ENCODE measurements at regions not wholly inside any gene's neighbourhood (a gene's known extent, or its start where the extent isn't known, plus 50 kb on each side); places are given as distances from the start of the nearest gene placed in this dataset.
"Not testable (repeated sequence)": the region's sequence is repeated elsewhere in the genome, so short reads cannot be mapped to it uniquely, and the experiment has no call there.

- FAIRE-seq: no peak
Measured at GRCh38 chr2:3034856-3035255, 342.8 kb downstream of the EIPR1 start.

- FAIRE-seq: no peak
Measured at GRCh38 chr2:3034396-3034795, 343.2 kb downstream of the EIPR1 start.

DNA sequence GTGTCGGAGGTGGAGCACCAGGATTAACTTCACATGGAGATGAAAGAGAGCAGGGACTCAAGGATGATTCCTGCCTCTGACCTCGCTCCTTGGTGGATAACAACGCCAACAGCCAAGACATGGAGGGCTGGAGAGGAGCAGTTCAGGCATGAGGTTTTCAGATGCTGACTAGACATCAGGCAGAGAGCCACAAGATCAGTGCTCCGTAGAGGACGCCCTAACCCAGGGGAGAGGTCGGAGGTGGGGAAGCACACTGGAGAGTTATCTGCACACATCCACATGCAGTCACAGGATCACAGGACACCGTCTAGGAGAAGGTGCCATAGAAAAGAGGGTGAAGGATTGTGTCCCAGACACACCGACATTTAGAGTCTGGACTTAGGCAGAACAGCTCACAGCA lies 344.3 kb downstream of the EIPR1 start:
- no peak for FAIRE-seq

DNA sequence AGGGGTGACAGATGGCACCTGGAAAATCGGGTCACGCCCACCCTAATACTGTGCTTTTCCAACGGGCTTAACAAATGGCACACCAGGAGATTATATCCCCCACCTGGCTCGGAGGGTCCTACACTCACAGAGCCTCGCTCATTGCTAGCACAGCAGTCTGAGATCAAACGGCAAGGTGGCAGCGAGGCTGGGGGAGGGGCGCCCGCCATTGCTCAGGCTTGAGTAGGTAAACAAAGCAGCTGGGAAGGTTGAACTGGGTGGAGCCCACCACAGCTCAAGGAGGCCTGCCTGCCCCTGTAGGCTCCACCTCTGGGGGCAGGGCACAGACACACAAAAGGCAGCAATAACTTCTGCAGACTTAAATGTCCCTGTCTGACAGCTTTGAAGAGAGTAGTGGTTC lies 346.8 kb downstream of the EIPR1 start:
- FAIRE-seq: not testable (repeated sequence)

- FAIRE-seq: no peak
Measured at GRCh38 chr2:3025984-3026383, 351.6 kb downstream of the EIPR1 start.

DNA sequence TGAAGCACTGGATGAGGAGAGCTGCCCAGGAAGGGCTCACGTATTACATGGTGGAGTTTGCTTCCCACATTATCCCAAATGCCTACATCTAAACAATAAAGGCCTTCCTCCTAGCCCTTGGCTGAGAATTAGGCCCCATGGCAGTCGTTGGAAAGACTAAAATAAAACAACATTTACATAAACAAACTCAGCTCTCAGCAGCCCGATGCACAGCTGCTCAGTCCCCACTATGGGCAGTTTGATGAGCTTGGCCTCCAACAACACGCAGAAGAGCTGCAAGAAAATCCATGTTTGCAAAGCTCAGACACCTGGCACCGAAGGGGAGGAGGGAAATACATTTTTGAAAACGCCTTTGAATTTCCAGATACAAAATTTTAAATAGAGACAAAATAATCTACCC lies 352.4 kb downstream of the EIPR1 start:
- FAIRE-seq: no peak

DNA sequence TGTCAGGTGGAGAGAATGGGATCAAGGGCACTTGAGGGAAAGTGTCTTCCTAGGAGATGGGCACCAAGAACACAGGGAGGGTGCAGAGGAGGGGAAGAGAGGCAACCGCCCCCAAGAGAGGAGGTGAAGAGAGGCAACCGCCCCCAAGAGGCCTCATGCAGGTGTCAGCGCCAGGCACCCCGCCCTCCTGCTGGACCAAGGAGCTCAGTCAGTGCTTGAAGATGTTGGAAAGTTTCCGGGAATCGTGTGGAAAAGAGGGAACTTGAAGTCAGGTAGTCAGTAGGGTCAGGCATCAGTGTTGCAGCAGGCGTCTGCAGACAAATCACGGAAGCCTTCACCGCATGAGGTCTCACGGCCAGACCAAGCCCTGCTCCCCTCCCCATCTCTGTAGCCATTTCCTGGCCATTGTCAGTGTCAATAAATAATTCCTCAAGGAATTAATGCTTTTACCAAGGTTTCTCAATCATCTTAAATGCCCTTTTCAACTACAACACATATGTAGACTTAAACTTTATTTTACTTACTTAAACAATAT lies 353.1 kb downstream of the EIPR1 start:
- no peak for FAIRE-seq

- FAIRE-seq: no peak
Measured at GRCh38 chr2:3023531-3023930, 354.1 kb downstream of the EIPR1 start.

- FAIRE-seq: no peak
Measured at GRCh38 chr2:3022841-3023372, 354.7 kb downstream of the EIPR1 start.

DNA sequence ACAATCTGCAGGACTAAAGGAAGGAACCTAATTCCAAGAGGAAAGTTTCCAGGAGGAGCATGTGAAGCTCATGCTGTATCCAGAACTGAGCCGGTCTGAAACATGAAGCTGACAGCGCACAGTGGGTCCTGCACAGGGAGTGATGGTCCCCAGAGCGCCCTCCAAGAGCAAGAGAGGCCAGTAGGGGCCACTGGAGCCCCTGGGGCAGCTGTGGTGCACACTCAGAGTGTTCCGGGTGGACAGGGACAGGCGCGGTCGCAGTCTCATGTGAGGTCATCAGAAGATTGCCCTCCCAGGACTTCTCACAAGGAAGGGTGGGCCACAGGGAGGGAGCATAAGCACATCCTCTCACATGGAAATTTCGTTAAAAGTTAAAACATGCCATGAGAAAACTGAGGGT lies 355.9 kb downstream of the EIPR1 start:
- no peak for FAIRE-seq

DNA sequence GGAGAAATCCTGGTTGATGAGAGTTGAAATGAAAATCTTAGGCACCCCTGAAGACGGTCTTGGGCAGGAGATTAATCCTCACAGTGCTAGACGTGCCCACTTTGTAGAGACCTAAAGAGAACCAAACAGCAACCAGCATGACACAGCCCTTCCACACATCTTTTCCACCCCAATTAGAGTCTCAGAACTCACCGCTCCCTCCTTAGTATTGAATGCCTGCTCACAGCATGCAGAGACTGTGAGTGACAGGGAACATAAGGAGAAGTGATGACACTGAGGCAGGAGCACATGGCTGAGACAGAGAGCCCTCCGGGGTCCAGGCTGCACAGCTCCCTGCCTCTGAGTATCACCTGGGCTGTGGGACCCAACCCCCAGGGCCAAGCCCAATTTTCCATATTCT lies 367.6 kb downstream of the EIPR1 start:
- FAIRE-seq: no peak

- no peak for FAIRE-seq
Measured at GRCh38 chr2:3009483-3009882, 368.1 kb downstream of the EIPR1 start.

GRCh38 chr2:3009005-3009404 lies 368.6 kb downstream of the EIPR1 start:
- no peak for FAIRE-seq

DNA sequence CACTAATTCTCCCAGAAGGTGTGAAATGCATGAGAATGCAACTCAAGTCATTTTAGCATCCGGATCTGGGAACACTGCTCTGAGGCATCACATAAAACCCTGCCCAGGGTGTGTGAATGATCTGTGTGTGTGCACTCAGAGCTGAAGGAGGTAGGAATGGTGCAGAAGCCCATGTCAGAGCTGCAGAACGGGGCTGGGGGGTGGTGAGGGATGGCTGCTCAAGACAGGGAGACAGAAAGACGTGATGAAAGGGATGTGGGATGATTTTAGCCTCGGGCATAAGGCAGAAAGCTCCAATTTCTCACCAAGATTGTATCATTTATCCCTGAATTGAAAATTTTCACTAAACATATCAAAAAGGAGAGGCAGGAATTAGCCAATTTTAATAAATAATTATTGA lies 369.1 kb downstream of the EIPR1 start:
- no peak for FAIRE-seq

DNA sequence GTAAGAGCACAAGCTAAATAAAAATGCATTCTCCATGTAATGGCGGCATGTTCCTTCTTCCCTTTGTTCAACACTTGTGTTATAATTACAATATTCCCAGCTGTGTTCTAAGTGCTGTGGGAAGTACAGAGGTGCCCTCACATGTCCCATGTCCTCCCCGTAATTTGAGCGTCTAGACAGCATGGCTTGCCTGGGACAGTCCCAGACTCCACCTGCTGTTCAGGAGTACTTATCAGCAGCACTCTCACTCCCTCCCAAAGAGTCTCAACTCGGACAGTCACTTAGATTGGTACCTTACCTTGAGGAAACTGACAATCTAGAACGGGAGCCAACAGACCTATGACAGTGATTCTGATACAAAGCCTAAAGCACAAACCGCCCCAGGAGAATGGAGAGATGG lies 370.5 kb downstream of the EIPR1 start:
- no peak for FAIRE-seq

DNA sequence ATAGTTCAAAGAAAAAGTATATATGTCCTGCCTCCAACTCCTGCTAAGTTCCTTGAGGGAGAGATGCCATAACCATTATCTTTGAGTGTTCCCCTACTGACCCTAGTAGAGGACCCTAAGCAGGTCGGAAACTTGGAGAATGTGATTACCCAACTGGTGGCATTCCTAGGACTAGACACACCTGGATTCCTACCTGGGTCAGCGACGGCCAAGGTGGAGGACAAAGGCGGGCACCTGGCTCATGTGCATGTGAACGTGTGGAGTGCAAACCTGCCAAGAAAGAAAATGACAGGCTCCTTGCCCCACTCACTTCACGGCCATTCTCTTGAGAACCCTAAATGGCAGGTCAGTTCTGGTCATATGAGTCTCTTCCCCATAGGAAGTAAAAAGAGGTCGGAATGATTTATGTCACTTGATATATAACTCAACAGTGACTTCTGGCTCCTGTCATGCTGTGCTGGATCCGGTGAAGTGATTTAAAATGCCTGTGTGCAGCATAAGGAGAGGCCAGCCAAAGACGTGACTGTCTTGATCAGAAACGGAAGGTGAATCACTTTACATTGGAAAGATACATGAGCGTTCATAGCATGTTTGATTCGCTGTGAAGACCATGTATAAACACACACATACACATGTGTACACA lies 371.6 kb downstream of the EIPR1 start:
- no peak for FAIRE-seq

GRCh38 chr2:3001615-3002560 lies 375.7 kb downstream of the EIPR1 start:
- FAIRE-seq: no peak

GRCh38 chr2:3000968-3001367 lies 376.6 kb downstream of the EIPR1 start:
- FAIRE-seq: no peak

GRCh38 chr2:3000125-3000524 lies 377.5 kb downstream of the EIPR1 start:
- no peak for FAIRE-seq

- no peak for FAIRE-seq
Measured at GRCh38 chr2:2998971-2999370, 378.6 kb downstream of the EIPR1 start.

GRCh38 chr2:2993172-2993692 lies 384.4 kb downstream of the EIPR1 start:
- no peak for FAIRE-seq

- no peak for FAIRE-seq
Measured at GRCh38 chr2:2992634-2993033, 385.0 kb downstream of the EIPR1 start.

DNA sequence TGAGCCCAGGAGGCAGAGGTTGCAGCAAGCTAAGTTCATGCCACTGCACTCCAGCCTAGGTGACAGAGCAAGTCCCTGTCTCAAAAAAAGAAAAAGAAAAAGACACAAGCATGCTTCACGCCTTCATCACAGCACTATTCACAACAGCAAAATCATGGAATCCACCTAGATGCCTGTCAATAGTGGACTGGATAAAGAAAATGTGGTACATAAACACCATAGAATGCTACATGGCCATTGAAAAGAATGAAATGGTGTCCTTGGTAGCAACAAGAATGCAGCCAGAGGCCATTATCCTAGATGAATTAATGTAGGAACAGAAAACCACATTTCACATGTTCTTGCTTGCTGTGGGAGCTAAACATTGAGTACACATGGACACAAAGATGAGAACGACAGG lies 392.6 kb downstream of the EIPR1 start:
- no peak for FAIRE-seq

DNA sequence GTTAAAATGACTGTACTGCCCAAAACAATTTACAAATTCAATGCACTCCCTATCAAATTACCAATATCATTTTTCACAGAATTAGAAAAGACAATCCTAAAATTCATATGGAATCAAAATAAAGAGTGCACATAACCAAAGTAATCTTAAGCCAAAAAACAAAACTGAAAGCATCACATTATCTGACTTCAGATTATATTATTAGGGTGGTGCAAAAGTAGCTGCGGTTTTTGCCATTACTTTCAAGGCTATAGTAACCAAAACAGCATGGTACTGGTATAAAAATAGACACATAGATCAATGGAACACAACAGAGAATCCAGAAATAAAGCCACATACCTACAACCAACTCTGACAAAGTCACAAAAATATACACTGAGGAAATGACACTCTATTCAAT lies 396.6 kb downstream of the EIPR1 start:
- no peak for FAIRE-seq
